ENCODE measurements at regions not wholly inside any gene's neighbourhood (a gene's known extent, or its start where the extent isn't known, plus 50 kb on each side); places are given as distances from the start of the nearest gene placed in this dataset.

DNA sequence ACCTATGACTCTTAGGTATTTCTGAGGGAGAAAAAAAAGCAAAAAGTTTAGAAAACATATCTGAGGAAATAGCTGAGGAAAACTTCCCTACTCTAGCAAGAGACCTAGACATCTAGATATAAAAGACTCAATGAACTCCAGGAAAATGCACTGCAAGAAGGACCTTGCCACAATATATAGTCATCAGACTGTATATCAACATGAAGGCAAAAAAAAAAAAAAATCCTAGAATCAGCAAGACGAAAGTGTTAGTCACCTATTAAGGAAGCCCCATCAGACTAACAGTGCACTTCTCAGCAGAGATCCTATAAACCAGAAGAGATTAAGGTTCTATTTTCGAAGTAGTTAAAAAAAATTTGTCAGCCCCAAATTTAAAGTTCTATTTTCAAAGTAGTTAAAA lies 166.2 kb downstream of the TMEM38B start:
- no peak for DNase-seq (ENCODE audit: low spot score)

DNA sequence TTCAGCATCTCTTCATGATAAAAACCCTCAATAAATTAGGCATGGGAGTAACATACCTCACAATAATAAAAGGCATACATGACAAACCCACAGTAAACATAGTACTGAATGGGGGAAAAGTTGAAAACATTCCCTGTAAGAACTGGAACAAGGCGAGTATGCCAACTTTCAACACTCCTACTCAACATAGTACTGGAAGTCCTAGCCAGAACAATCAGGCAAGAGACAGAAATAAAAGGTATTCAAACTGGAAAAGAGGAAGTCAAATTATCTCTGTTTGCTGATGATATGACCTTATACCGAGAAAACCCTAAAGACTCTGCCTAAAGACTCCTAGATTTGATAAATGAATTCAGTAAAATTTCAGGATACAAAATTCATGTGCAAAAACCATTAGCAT lies 167.6 kb downstream of the TMEM38B start:
- no peak for DNase-seq (ENCODE audit: low spot score)

DNA sequence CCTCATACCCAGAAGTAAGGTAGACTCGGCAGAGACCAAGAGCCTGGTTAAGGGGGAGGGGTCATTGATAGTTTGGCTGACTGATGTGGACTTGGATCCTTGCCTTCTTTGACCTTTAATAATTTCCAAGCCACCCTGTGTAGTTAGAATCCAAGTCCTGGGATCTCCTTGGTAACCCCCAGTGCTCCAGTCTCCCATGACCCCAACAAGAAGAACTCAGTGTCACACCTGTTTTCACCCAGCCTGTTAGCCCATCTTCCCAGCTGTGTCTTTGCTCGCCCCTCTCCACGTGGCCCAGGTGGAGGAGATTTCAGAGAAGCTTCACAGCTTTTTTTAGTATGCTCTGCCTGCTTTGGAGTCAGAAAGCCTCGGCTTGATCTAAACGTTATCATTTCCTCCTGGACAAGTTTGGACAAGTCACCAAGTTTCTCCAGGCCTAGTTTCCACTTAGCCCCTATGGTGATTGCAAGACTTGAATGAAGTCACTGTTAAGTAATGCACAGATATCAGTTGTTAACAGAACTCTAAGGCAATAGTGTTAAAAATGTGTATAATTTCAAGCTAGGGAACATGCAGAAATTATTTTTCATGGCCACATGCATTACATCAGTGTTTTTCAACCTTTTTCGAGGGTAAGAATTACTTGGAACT lies 170.0 kb downstream of the TMEM38B start:
- DNase-seq (ENCODE audit: low spot score) = no peak

DNA sequence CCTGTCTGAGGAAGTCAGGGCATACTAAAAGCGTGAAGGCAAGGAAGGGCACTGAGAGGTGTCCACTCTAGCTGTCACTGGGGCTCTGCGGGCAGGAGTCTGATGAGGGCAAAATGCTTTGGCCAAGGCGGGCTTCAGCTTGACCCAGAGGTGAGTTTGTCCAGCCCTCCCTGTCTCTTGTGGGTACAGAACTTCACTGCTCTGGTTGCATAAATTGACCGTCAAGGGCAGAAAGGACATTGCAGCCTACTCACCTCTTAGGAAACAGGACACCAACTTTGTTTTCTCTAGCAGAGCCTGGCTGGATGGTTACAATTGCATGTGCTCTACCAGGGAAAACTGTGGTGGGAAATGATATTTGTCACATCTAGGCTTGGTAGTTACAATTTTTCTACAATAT lies 170.9 kb downstream of the TMEM38B start:
- DNase-seq (ENCODE audit: low spot score) = no peak

DNA sequence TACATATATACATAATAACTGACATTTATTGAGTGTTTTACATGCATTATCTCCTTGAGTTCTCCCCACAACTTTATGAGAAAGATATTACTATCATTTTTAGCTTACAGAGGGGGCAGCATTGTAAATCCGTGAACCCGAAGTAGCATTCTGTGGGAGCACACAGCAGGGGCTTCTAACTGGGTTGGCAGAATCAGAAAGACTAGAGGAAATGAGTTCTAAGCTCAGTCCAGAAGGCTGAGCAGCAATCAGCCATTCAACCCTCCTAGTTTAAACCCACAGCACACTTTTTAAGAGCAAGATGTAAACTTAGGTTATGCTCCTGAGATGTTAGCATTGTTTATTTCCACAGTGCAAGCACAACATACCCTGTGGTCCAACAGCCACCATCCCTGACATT lies 177.2 kb downstream of the TMEM38B start:
- no peak for DNase-seq (ENCODE audit: low spot score)

DNA sequence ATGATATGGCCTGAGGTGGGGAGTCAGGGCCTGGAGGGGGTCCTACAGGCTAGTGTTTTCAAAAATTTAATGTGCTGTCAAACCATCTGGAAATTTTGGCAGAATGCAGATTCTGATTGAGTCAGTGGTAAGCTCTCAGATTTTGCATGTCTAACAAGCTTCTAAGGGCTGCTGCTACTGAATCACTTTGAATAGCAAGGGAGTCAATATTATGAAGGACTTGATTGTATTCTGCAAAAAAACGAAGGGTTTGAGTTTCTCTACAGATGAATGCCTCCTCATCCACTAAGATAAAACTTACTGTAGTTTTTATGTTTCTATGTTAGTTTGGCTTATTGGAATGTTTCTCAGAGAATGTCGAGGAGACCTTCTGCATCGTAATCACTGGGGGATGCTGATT lies 179.5 kb downstream of the TMEM38B start:
- DNase-seq (ENCODE audit: low spot score) = no peak

DNA sequence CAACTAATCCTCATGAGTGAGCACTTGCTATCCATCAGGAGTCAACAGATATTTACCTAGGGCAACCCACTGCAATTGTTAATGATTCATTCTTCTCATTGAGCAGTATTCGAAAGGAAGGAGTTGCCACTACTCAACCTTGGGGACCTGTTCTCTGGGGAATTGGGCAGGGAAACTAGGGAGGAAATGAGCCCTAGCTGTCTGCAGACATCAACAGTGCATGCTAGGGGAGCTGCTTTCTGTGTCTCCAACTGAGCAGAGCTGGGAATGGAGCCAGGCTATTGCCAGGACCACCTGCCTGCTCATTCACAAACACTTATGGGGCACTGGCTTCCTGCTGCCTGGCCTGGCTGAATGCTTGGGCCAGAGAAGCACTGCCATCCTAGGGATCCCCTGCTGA lies 183.4 kb downstream of the TMEM38B start:
- no peak for DNase-seq (ENCODE audit: low spot score)

DNA sequence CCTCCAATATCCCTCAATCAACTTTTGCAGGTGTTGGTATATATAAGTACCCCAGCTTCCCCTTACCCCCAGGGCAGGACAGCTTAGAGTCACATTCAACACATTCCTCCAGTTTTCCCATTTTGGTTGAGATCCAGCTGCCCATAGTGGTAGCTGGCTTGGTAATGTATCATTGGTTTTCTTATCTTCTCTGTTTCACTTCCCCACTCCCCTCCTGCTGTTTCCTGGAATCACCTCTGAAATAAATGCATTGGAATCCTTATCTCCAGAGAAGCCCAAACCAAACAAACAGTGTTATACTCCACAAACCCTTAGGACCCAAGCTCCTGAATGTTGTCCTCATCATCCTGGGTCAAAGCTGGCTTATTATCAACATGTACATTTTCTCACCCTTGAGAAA lies 184.8 kb downstream of the TMEM38B start:
- DNase-seq (ENCODE audit: low spot score) = no peak

DNA sequence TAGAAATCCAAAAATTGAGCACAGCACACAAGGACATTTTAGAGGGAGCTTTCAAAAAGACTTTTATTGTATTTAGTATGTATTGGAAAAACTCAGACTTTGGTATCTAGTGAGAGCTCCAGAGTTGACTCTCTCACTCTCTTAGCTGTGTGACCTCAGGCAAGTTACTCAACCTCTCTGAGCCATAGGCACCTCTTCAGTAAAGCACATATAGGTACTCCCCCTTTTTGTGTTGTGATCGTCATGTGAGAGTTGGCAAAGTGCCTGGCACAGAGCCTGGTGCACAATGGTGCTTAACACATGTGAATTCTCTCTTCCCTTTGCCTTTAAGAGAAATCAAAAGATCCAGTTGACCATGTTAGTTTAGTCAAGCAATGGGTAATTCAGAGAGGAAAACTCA lies 186.2 kb downstream of the TMEM38B start:
- no peak for DNase-seq (ENCODE audit: low spot score)

DNA sequence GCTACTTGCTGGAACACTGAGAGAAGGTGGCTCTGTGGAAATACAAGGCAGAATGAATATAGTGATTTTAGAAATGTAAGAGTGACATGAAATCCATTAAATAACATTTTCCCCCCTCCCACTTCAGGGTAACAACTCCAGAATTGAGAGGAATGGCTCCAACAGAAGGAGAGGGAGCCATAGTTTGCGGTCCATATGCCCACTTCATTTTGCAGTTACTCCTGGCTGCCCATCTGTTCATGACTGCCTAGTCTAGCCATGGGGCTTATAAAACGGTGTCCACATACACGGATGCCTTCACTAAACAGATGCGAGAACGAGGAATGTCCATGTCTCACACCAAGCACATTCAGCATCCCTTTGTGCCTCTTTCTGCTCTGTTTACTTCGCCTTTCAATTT lies 186.7 kb downstream of the TMEM38B start:
- DNase-seq (ENCODE audit: low spot score) = no peak

DNA sequence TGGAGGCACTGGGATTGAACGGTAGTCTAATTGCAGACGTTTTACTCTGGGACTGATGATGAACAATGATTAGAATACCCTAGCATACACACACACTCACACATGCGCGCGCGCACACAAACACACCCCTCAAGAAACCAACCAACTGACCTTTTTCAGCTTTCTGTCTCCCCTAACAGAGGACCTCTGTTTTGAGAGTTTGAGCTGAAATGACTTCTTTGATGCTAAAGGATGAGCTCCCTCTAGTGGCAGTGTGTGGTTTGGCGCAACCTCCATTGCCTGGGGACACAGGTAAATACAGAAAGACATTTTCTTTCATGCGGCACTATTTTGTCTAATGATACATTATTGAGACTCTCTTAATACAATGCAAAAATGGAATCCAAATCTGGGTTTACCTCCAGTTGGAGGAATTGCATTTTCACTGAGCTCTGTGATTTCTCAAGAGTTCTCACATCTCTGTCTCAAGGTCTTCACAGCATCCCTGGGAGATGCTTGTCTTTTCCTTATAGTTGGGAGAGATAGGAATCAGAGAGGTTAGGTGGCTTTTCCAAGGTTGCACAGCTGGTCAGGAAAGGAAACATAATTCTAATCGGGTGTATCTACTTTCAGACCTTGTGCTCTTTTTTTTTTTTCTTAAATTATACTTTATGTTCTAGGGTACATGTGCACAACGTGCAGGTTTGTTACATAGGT lies 187.5 kb downstream of the TMEM38B start:
- DNase-seq (ENCODE audit: low spot score) = peak; percentile 57

DNA sequence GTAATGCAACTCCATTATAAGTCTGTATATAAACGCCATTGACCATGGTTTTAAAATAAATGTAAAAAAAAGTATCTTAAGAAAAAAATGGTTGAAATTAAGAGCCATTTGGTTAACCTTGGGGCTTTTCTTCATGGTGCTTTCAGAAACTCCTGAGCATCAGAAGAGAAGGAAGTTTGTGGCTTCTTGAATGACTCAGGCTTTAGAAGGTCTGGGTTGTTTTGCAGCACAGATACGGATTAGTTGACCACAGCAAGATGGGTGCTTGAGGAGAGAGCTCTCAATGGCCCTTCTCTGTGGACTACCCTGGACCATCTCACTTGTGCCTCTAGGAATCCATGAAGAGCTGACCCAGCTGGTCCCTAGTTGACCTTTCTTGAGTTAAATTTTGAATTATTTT lies 189.5 kb downstream of the TMEM38B start:
- no peak for DNase-seq (ENCODE audit: low spot score)

DNA sequence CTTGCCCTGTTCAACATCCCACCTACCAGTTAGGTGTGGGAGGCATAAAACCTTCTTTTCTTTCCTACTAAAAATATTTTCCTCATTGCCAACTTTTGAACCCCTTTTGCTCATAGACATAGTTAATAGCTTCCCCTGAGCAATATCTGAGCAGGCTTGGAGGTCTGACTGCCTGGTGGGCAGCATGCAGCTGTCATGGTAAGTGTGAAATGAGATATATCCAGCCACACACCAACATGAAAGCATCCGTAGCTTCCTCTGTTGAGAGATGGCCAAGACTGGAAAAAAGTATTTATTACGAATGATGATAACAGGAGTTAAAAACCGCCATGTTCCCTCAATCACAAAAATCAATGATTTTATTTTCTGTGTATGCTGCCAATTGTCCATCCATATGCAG lies 190.1 kb downstream of the TMEM38B start:
- no peak for DNase-seq (ENCODE audit: low spot score)

DNA sequence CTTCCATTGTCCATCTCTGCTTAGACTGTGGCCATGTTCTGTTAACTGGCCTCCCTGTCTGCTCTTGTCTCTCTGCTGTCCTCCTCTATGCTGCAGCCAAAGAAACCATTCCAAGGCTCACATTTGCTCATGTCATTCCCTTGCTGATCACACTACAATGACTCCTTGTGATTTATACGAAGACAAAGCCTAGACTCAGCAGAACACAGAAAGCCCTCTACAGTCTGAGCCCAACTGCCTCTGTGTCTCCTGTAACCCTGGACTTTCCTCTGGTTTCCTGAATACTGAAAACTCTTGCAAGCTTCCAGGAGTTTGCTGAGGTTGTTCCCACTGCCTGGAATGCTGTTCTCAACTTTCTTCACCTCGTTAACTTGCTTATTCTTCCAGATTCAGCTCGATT lies 191.8 kb downstream of the TMEM38B start:
- no peak for DNase-seq (ENCODE audit: low spot score)

DNA sequence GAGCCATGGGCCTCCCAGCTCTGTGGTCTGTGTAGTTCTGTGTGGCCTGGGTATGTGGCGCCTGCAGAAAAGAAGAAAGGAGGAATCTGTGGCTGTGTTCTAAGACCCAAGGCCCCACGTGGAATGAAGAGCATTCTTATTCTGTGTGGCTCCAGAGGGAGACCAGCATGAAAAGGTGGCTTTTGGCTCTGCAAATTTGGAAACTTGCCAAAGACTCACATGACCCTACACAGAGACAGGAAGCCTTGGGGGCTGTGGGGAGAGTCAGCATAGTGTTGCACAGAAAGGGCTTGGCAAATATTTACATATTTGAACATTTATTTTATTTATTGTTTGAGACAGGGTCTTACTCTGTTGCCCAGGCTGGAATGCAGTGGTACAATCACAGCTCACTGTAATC lies 193.3 kb downstream of the TMEM38B start:
- no peak for DNase-seq (ENCODE audit: low spot score)

DNA sequence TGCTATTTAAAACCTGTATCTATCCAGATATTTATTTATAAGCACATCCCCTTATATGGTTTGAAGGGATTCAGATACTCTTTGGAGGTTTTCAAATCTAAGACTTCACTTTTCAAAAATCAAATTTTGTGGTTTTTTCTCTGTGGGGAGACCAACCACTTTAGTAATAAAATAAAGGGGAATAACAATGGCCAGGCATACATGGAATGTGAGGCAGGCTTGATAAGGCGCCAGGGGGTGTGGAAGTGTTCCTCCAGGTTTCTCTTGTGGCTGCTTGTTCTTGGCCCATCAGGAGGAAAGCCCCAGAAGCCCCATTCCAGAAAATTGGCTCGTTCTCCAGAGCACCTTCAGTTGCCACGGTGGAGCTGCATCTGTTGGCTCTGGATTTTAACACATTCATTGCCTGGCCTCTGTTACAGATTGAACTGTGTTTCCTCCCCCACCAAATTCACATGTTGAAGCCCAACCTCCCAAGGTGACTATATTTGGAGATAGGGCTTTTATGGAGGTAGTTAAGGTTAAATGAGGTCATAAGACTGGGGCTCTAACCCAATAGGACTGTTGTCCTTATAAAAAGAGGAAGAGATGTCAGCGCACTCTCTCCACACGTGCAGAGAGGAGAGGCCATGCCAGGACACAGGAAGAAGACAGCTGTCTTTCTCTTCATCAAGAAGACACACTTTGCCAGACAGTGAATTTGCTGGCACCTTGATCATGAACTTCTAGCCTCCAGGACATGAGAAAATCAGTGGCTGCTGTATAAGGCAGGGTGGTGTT lies 195.9 kb downstream of the TMEM38B start:
- DNase-seq (ENCODE audit: low spot score) = no peak

DNA sequence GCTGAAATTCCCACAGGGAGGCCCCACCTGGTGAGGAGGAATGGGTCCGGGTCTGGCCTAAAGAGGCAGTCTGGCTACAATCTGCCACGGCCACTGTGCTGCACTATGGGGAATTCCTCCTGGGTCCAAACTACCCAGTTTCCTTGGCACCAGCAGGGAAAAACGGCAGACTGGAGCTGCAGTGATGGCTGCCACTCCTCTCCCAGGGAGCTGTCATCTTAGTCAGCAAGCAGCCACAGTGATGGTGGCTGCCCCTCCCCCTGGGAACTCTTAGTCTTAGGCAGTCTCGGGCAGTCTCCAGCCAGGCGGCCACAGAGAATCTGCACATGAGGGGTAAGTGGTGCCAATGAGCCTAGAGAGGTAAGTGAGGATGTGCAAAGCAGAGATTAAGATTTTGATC lies 205.8 kb downstream of the TMEM38B start:
- DNase-seq (ENCODE audit: low spot score) = no peak

DNA sequence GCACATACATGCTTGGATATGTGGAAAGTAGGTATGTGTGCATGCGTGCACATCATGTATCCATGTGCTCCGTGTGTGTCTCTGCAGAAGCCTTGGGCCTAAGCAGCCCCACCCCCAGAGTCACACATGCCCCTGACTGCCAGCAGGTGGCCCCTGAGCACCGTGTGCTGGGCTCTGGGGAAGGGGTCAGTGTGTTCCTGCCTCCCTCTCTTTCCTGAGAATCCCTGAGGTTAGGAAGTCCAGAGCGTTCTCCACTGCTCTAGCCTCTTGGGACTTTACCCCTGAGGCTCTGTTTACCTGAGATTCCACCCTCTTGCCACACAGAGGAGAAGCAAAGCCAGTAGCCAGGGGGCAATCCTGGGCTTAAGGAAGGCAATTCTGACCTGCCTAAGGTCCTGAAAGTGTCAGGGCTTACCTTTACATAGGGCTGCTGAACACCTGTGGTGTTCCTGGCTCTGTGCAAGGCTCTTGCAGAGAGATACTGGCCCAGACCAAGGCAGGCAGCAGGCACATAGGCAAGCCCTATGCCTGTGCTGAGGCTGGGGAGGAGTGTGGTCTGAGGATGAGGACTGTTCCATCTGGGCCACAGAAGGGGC lies 207.3 kb downstream of the TMEM38B start:
- peak; percentile 62 for DNase-seq (ENCODE audit: low spot score)

DNA sequence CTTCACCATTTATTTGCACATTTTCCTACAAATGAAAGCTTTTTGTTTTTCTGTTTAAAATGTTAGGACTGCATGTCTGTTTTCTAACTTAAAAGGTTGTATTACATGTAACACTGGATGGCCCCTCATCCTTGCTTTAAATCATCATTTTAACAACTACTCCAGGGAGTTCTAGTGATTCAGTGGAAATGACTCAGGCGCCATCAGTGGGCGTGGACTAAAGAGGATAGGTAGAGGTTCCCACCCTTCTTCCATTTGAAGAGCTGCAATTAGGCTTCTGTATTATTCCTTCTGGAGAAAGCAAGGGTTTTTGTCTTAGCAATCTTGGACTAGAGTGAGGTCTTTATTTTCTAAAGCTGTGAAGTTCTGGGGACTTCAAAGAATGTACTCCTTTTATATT lies 213.7 kb downstream of the TMEM38B start:
- DNase-seq (ENCODE audit: low spot score) = no peak

DNA sequence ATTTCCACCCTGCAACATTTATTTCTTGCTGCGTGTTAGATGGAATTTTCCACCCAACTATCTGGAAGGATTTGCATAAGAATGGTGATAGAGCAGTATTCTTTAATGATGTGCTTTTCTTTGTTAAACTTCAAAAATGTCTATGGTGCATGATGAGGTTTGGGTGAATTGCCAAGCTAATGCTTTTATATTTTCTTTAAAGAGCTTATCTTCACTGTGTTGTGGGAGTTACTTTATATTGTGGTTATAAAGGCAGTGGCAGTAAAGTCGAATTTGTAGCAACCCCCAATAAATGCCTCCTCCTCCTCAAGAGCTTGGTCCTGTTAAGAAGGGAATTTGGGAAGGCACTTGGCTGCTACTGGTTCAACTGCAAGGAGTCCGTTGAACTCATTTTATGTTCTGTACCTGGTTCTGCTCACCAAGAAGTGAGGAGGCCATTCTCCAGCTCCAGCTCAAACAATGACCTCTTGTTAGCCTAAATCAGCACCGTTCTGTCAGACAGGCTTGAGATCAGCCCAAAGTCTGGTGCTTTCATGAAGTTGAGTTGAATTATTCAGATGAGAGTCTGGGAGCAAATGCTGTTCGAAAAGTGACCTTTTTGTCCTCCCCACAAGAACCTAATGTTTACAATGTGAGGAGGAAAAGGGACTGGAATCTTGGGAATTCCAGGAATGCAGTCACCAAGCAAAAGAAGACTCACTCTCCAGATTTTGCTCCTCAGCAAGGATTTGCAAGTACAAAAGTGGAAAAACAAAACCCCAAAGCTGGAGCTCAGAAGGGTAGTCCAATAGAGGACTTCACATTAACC lies 217.0 kb downstream of the TMEM38B start:
- no peak for DNase-seq (ENCODE audit: low spot score)

DNA sequence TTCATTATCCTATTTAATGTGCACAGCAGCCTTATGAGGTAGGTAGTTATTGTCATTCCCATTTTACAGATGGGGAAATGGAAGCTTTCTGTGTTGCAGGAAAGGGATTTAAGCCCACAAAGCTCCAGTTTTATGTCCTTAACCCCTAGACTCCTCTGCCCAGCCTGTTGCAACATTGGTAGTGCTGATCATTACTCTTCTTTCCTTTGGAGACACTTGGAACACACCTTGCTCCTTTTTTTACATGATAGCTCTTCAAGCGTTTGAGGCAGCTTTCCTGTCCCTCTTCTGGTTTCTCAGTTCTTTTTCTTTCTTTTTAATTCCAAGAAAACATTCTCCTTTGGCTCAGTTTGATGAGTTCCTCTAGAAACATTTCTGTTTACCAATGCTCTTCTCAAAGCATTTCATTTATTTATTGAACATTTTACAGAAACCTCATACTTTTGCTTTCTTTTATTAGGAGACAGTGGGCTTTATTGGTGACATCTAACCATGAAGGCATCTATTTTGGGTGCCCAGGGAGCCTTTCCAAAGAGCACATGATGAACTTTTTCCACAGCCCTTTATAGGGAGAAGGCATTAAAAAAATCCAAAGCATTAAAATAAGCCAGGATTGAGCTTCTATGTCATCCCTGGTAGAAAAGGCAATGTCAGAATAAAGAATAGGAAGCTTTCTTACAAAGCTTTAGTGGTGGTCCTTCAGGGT lies 218.0 kb downstream of the TMEM38B start:
- no peak for DNase-seq (ENCODE audit: low spot score)

Measured in SK-N-DZ (cell line).